ENCODE measurements at regions not wholly inside any gene's neighbourhood (a gene's known extent, or its start where the extent isn't known, plus 50 kb on each side); places are given as distances from the start of the nearest gene placed in this dataset.
A peak's percentile ranks its signal among the peaks of the same experiment; 100 is the strongest.

- Mint-ChIP-seq H3K36me3 (no peaks in the 10 kb centered on the region), H3K27me3 (peaks cover 0 to 8% of the 10 kb centered on the region in 2 donors), H3K27ac (no peak overlapping the region), H3K9me3 (no peaks in the 10 kb centered on the region), H3K4me3 (no peak overlapping the region), H3K4me1 (no peaks in the 10 kb centered on the region)
- H3K4me1 ChIP-seq (ENCODE audit: control insufficient read depth in 1 of 2, extremely low read depth in 1 of 2, insufficient read depth in 2 of 2, low read length in 2 of 2) = no peaks in the 10 kb centered on the region
- no peaks in the 10 kb centered on the region for H3K9me3 ChIP-seq
- ChIA-PET POLR2A (no interaction called here), CTCF (interaction anchor here (0.6 to 1.4 kb wide), 3 partner anchors 8 to 10 kb away, joined by 3 to 7 read pairs (median 3); no protein-coding TSS in a partner anchor)
- no CpG with 5 or more reads among the region's 4 CpGs for WGBS (ENCODE audit: insufficient coverage)
- H3K27ac ChIP-seq (ENCODE audit: low read length) = no peak overlapping the region
- peaks cover 0 to 4% of the 10 kb centered on the region in 2 experiments for H3K27me3 ChIP-seq (replicated peaks in 1 of 2; ENCODE audit: control insufficient read depth in 2 of 2, extremely low read depth in 1 of 2, insufficient read depth in 2 of 2, low read length in 1 of 2)
- ATAC-seq (replicated peaks in 1 of 4) (no peak), DNase-seq (no peak)
- H3K36me3 ChIP-seq (ENCODE audit: control insufficient read depth in 2 of 2, extremely low read depth in 1 of 2, insufficient read depth in 1 of 2, low read length in 1 of 2) = no peaks in the 10 kb centered on the region
- H3K4me3 ChIP-seq (ENCODE audit: control insufficient read depth in 1 of 2, extremely low read depth in 1 of 2, low read length in 1 of 2) = no peak overlapping the region
These were observed 50.8 kb upstream of the INCENP start for GRCh38 chr11:62073061-62073460.

DNA sequence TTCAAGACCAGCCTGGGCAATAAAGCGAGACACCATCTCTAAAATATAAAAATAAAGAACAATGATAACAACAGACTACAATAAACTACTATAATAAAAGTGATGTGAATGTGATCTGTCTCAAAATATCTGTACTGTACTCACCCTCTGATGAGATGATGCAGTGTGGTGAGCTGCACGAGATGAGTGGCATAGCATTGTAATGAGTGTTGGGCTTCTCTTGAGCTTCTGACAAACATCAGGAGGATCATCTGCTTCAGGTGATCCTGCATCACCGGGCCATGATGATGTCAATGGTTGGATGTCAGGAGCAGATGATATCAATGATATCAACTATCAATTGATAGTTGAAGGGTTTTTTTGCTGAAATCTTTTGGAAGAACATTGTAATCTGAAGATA, 52.4 kb upstream of the INCENP start:
- no CpG with 5 or more reads among the region's 3 CpGs for WGBS (ENCODE audit: insufficient coverage)
- Mint-ChIP-seq H3K27ac (no peak overlapping the region), H3K4me3 (no peak overlapping the region), H3K27me3 (peaks cover 0 to 8% of the 10 kb centered on the region in 2 donors), H3K36me3 (no peaks in the 10 kb centered on the region), H3K4me1 (no peaks in the 10 kb centered on the region), H3K9me3 (no peaks in the 10 kb centered on the region)
- DNase-seq (no peak), ATAC-seq (replicated peaks in 1 of 4) (peak in 1 of 4 experiments; percentile 43)
- Histone ChIP-seq H3K27ac (ENCODE audit: low read length) (no peak overlapping the region), H3K9me3 (no peaks in the 10 kb centered on the region), H3K27me3 (replicated peaks in 1 of 2; ENCODE audit: control insufficient read depth in 2 of 2, extremely low read depth in 1 of 2, insufficient read depth in 2 of 2, low read length in 1 of 2) (peaks cover 0 to 4% of the 10 kb centered on the region in 2 experiments), H3K36me3 (ENCODE audit: control insufficient read depth in 2 of 2, extremely low read depth in 1 of 2, insufficient read depth in 1 of 2, low read length in 1 of 2) (no peaks in the 10 kb centered on the region), H3K4me3 (ENCODE audit: control insufficient read depth in 1 of 2, extremely low read depth in 1 of 2, low read length in 1 of 2) (no peak overlapping the region), H3K4me1 (ENCODE audit: control insufficient read depth in 1 of 2, extremely low read depth in 1 of 2, insufficient read depth in 2 of 2, low read length in 2 of 2) (no peaks in the 10 kb centered on the region)
- CTCF ChIA-PET = no interaction called here
- POLR2A ChIA-PET = interaction anchor here in 1 of 2 donors (0.7 kb wide), 1 partner anchor 67 kb away, joined by 3 read pairs; no protein-coding TSS in a partner anchor

- Histone ChIP-seq H3K36me3 (ENCODE audit: control insufficient read depth in 2 of 2, extremely low read depth in 1 of 2, insufficient read depth in 1 of 2, low read length in 1 of 2) (no peaks in the 10 kb centered on the region), H3K27me3 (replicated peaks in 1 of 2; ENCODE audit: control insufficient read depth in 2 of 2, extremely low read depth in 1 of 2, insufficient read depth in 2 of 2, low read length in 1 of 2) (peaks cover 0 to 4% of the 10 kb centered on the region in 2 experiments), H3K9me3 (no peaks in the 10 kb centered on the region), H3K4me1 (ENCODE audit: control insufficient read depth in 1 of 2, extremely low read depth in 1 of 2, insufficient read depth in 2 of 2, low read length in 2 of 2) (no peaks in the 10 kb centered on the region), H3K27ac (ENCODE audit: low read length) (no peak overlapping the region), H3K4me3 (ENCODE audit: control insufficient read depth in 1 of 2, extremely low read depth in 1 of 2, low read length in 1 of 2) (no peak overlapping the region)
- Mint-ChIP-seq H3K36me3 (no peaks in the 10 kb centered on the region), H3K4me1 (no peaks in the 10 kb centered on the region), H3K9me3 (no peaks in the 10 kb centered on the region), H3K27ac (no peak overlapping the region), H3K27me3 (peaks cover 0 to 8% of the 10 kb centered on the region in 2 donors), H3K4me3 (no peak overlapping the region)
- WGBS (ENCODE audit: insufficient coverage) = 91% methylated on average over 8 of the region's 15 CpGs
- ChIA-PET POLR2A (no interaction called here), CTCF (interaction anchor here in 1 of 2 donors (0.6 kb wide), 1 partner anchor 50 kb away, joined by 3 read pairs; no protein-coding TSS in a partner anchor)
- ATAC-seq (replicated peaks in 1 of 4) (no peak), DNase-seq (no peak)
These were observed 53.6 kb upstream of the INCENP start for GRCh38 chr11:62069986-62070919.

DNA sequence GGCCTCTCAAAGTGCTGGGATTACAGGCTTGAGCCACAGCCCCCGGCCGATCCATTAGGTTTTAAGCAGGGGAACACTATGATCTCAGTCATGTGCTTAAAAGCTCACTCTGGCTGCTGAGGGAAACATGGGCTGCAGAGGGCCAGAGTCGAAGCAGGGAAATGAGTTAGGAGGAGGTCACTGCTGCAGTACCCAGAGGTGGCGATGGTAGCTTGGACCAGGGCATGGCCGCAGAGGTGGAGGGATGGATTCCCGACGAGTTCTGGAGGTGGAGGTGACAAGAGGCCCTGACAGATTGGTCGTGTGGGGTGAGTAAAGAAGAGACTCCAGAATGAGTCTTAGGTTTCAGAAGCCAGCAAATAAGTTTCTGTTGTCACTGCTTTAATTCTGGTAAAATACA, 54.4 kb upstream of the INCENP start:
- DNase-seq (no peak), ATAC-seq (replicated peaks in 1 of 4) (no peak)
- no peak overlapping the region for H3K4me3 ChIP-seq (ENCODE audit: control insufficient read depth in 1 of 2, extremely low read depth in 1 of 2, low read length in 1 of 2)
- Mint-ChIP-seq H3K36me3 (no peaks in the 10 kb centered on the region), H3K27ac (no peak overlapping the region), H3K27me3 (peaks cover 0 to 8% of the 10 kb centered on the region in 2 donors), H3K9me3 (no peaks in the 10 kb centered on the region), H3K4me3 (no peak overlapping the region), H3K4me1 (no peaks in the 10 kb centered on the region)
- H3K9me3 ChIP-seq = no peaks in the 10 kb centered on the region
- no peak overlapping the region for H3K27ac ChIP-seq (ENCODE audit: low read length)
- no peaks in the 10 kb centered on the region for H3K4me1 ChIP-seq (ENCODE audit: control insufficient read depth in 1 of 2, extremely low read depth in 1 of 2, insufficient read depth in 2 of 2, low read length in 2 of 2)
- 76% methylated on average over 7 of the region's 8 CpGs for WGBS (ENCODE audit: insufficient coverage)
- peaks cover 0 to 4% of the 10 kb centered on the region in 2 experiments for H3K27me3 ChIP-seq (replicated peaks in 1 of 2; ENCODE audit: control insufficient read depth in 2 of 2, extremely low read depth in 1 of 2, insufficient read depth in 2 of 2, low read length in 1 of 2)
- ChIA-PET CTCF (no interaction called here), POLR2A (no interaction called here)
- H3K36me3 ChIP-seq (ENCODE audit: control insufficient read depth in 2 of 2, extremely low read depth in 1 of 2, insufficient read depth in 1 of 2, low read length in 1 of 2) = no peaks in the 10 kb centered on the region

DNA sequence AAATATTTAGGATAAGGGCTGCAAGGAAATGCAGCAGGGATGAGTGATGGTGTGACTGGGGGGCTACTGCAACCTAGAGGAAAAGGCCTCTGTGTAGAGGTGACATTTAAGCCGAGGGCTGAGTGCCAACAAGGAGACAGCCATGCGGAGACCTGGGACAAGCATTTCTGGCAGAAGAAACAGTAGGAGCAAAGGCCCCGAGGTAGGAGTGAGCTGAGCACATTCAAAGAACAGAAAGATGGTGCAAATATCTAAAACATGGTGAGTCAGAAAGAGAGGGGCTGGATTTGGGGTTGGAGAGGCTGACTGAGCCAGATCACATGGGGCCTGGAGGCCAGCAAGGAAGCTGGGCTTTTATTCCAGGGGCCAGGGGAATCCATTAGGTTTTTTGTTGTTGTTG, 55.1 kb upstream of the INCENP start:
- Histone ChIP-seq H3K4me1 (ENCODE audit: control insufficient read depth in 1 of 2, extremely low read depth in 1 of 2, insufficient read depth in 2 of 2, low read length in 2 of 2) (no peaks in the 10 kb centered on the region), H3K27me3 (replicated peaks in 1 of 2; ENCODE audit: control insufficient read depth in 2 of 2, extremely low read depth in 1 of 2, insufficient read depth in 2 of 2, low read length in 1 of 2) (peaks cover 0 to 6% of the 10 kb centered on the region in 2 experiments), H3K4me3 (ENCODE audit: control insufficient read depth in 1 of 2, extremely low read depth in 1 of 2, low read length in 1 of 2) (no peak overlapping the region), H3K27ac (ENCODE audit: low read length) (no peak overlapping the region), H3K36me3 (ENCODE audit: control insufficient read depth in 2 of 2, extremely low read depth in 1 of 2, insufficient read depth in 1 of 2, low read length in 1 of 2) (no peaks in the 10 kb centered on the region), H3K9me3 (no peaks in the 10 kb centered on the region)
- WGBS (ENCODE audit: insufficient coverage) = 72% methylated on average over 3 of the region's 3 CpGs
- H3K27me3 Mint-ChIP-seq = peaks cover 0 to 8% of the 10 kb centered on the region in 2 donors
- H3K4me3 Mint-ChIP-seq = no peak overlapping the region
- no peaks in the 10 kb centered on the region for H3K4me1 Mint-ChIP-seq
- POLR2A ChIA-PET = no interaction called here
- H3K9me3 Mint-ChIP-seq = no peaks in the 10 kb centered on the region
- ATAC-seq (replicated peaks in 1 of 4) (no peak), DNase-seq (no peak)
- no peak overlapping the region for H3K27ac Mint-ChIP-seq
- no peaks in the 10 kb centered on the region for H3K36me3 Mint-ChIP-seq
- CTCF ChIA-PET = no interaction called here

DNA sequence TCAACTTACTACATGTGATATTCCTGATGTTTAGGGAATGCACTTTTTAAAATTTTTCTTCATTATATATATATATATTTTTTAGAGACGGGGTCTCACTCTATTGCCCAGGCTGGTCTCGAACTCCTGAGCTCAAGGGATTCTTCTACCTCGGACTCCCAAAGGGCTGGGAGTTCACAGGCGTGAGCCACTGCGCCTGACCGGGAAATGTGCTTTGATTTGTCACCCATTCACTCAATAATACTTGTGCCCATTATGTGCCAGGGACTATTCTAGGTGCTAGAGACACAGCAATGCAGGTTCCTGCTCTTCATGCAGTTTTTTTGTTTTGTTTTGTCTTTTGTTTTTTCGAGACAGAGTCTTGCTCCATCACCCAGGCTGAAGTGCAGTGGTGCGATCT, 56.1 kb upstream of the INCENP start:
- 79% methylated on average over 2 of the region's 8 CpGs for WGBS (ENCODE audit: insufficient coverage)
- POLR2A ChIA-PET = no interaction called here
- H3K36me3 ChIP-seq (ENCODE audit: control insufficient read depth in 2 of 2, extremely low read depth in 1 of 2, insufficient read depth in 1 of 2, low read length in 1 of 2) = no peaks in the 10 kb centered on the region

More for the DNA sequence above, 56.1 kb upstream of the INCENP start:
- Mint-ChIP-seq H3K4me3 (no peak overlapping the region), H3K9me3 (no peaks in the 10 kb centered on the region), H3K27me3 (peaks cover 0 to 8% of the 10 kb centered on the region in 2 donors), H3K36me3 (no peaks in the 10 kb centered on the region), H3K4me1 (no peaks in the 10 kb centered on the region), H3K27ac (no peak overlapping the region)
- Histone ChIP-seq H3K4me1 (ENCODE audit: control insufficient read depth in 1 of 2, extremely low read depth in 1 of 2, insufficient read depth in 2 of 2, low read length in 2 of 2) (no peaks in the 10 kb centered on the region), H3K27ac (ENCODE audit: low read length) (no peak overlapping the region), H3K27me3 (replicated peaks in 1 of 2; ENCODE audit: control insufficient read depth in 2 of 2, extremely low read depth in 1 of 2, insufficient read depth in 2 of 2, low read length in 1 of 2) (peaks cover 0 to 6% of the 10 kb centered on the region in 2 experiments), H3K9me3 (no peaks in the 10 kb centered on the region), H3K4me3 (ENCODE audit: control insufficient read depth in 1 of 2, extremely low read depth in 1 of 2, low read length in 1 of 2) (no peak overlapping the region)
- no peak for ATAC-seq (replicated peaks in 1 of 4)
- CTCF ChIA-PET = no interaction called here
- no peak for DNase-seq
